Tibial nerve (tissue), 3 donors: ENCODE measurements at regions not wholly inside any gene's neighbourhood (a gene's known extent, or its start where the extent isn't known, plus 50 kb on each side); places are given as distances from the start of the nearest gene placed in this dataset.

Source experiments
- CTCF ChIP-seq, 5 experiments: fragments of 200-600 bp in 3 of 5; fragments of 450-650 bp in 2 of 5; sonication (generic) in 3 of 5; IDR thresholded peaks; one replicate each; pipeline ENCODE4 v1.5.1; 2016 to 2019; ENCODE audit warnings: antibody characterized with exemption in 5 of 5, mild to moderate bottlenecking in 3 of 5, moderate library complexity in 2 of 5
- POLR2A ChIP-seq, 2 donors: fragments of 450-650 bp; IDR thresholded peaks; one replicate each; pipeline ENCODE4 v1.6.1; 2017; ENCODE audit warnings: antibody characterized with exemption in 2 of 2, mild to moderate bottlenecking in 2 of 2, moderate library complexity in 2 of 2

DNA sequence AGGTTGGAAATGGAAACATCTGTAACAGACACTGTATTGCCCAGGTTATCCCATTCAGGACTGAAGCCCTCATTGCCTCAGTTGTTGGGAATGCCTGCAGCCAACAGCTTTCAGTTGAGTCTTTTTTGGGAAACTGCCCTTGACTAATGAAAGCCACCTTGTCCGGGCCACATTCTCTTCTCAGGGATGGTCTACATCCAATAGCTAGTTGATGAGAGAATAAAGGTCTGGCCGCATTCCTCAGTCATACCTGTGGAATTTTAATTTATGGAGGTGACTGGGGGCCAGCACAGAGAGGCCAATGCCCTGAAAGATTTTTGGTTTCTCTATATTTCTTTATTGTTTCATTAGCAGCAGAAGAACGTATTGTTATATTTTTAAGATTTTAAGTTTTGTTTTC lies 147.6 kb upstream of the MSX1 start:
- TF ChIP-seq POLR2A (IDR thresholded peaks at IDR 0.05) (no peak), CTCF (IDR thresholded peaks at IDR 0.05) (no peak)
